A549 (cell line): ENCODE measurements at regions not wholly inside any gene's neighbourhood (a gene's known extent, or its start where the extent isn't known, plus 50 kb on each side); places are given as distances from the start of the nearest gene placed in this dataset.

Experiments used
- ATAC-seq, 2 experiments: fragments of 200-7000 bp in 1 of 2; fragments of >200 bp in 1 of 2; cut with Nextera tagmentation in 1 of 2; cut with Tn5 transposase in 1 of 2; 3 replicates each; pipeline versions ENCODE4 v1.8.0 to v1.9.1; 2018 to 2020; ENCODE audit warnings: mild to moderate bottlenecking in 1 of 2, moderate library complexity in 1 of 2
- CTCF ChIA-PET: fragments of 300-600 bp; sonication (Branson Sonifier 250); formaldehyde crosslinking; extraction: SDS; loops from one replicate; lab custom pipeline; 2021; ENCODE audit warnings: antibody characterized with exemption, inconsistent platforms; lab: Yijun Ruan, JAX
- POLR2A ChIA-PET: fragments of 350-600 bp; formaldehyde crosslinking; extraction: SDS; loops from one replicate; lab custom pipeline; 2021; ENCODE audit warnings: antibody characterized with exemption, inconsistent platforms; lab: Yijun Ruan, JAX
- DNase-seq, 2 experiments: peaks; one replicate each; pipeline versions ENCODE4 v3.0.0 to v3.0.0-alpha.2; 2011 to 2016; ENCODE audit warnings: low read depth in 1 of 2, low spot score in 1 of 2
- FAIRE-seq: peaks from 2 replicates; lab custom pipeline; 2011; peaks lifted over from hg19 to GRCh38; lab: Jason Lieb, UNC
- H3K27ac ChIP-seq, 2 experiments: fragments of >200 bp; sonication (Bioruptor Twin); formaldehyde crosslinking; 3 replicates each; pipeline ENCODE4 v1.5.1; 2016 to 2017
- H3K4me1 ChIP-seq: fragments of >200 bp; sonication (Bioruptor Twin); formaldehyde crosslinking; 3 replicates; pipeline ENCODE4 v1.6.1; 2016
- H3K4me2 ChIP-seq: fragments of >200 bp; sonication (Bioruptor Twin); formaldehyde crosslinking; 3 replicates; pipeline ENCODE4 v1.6.1; 2016
- H3K4me3 ChIP-seq: fragments of >200 bp; sonication (Bioruptor Twin); formaldehyde crosslinking; 3 replicates; pipeline ENCODE4 v1.5.1; 2016
- H3K9me3 ChIP-seq: fragments of >200 bp; sonication (Bioruptor Twin); formaldehyde crosslinking; 3 replicates; pipeline ENCODE4 v1.6.1; 2016
- CHD4 ChIP-seq: fragments of 200-600 bp; sonication (generic); IDR thresholded peaks from 2 replicates; pipeline ENCODE4 v1.6.1; 2016; ENCODE audit warnings: antibody characterized with exemption, mild to moderate bottlenecking, borderline replicate concordance
- CTCF ChIP-seq: fragments of >200 bp; sonication (Bioruptor Twin); formaldehyde crosslinking; IDR thresholded peaks from 3 replicates; pipeline ENCODE4 v1.5.1; 2016
- E2F6 ChIP-seq: IDR thresholded peaks from 2 replicates; pipeline ENCODE4 v1.6.1; 2012; ENCODE audit warnings: low read depth, borderline replicate concordance
- EHMT2 ChIP-seq: fragments of 200-600 bp; sonication (generic); IDR thresholded peaks from 2 replicates; pipeline ENCODE4 v1.6.1; 2016; ENCODE audit warnings: antibody characterized with exemption, low read depth, mild to moderate bottlenecking, moderate library complexity
- ELK1 ChIP-seq: fragments of 150-350 bp; IDR thresholded peaks from 2 replicates; pipeline ENCODE4 v1.6.1; 2014; ENCODE audit warnings: low read depth, mild to moderate bottlenecking, low read length
- EP300 ChIP-seq, 2 experiments: fragments of >200 bp; sonication (Bioruptor Twin); formaldehyde crosslinking; IDR thresholded peaks; 2 replicates in 1 of 2; 3 replicates in 1 of 2; pipeline ENCODE4 v1.6.1; 2016 to 2017
- FOSL2 ChIP-seq, 2 experiments: fragments of 450-650 bp in 1 of 2; fragments of >200 bp in 1 of 2; sonication (Bioruptor Twin) in 1 of 2; formaldehyde crosslinking; IDR thresholded peaks; 2 replicates each; pipeline versions ENCODE4 v1.5.0 to v1.6.1; 2016 to 2020; ENCODE audit warnings: mild to moderate bottlenecking in 1 of 2, moderate library complexity in 1 of 2
- GATA3 ChIP-seq: IDR thresholded peaks from 2 replicates; pipeline ENCODE4 v1.6.1; 2012; ENCODE audit warnings: borderline replicate concordance
- JUN ChIP-seq, 2 experiments: fragments of >200 bp; sonication (Bioruptor Twin); formaldehyde crosslinking; IDR thresholded peaks; 2 replicates in 1 of 2; 3 replicates in 1 of 2; pipeline ENCODE4 v1.6.1; 2016 to 2017
- KDM1A ChIP-seq: fragments of 200-600 bp; sonication (generic); IDR thresholded peaks from 2 replicates; pipeline ENCODE4 v1.6.1; 2016; ENCODE audit warnings: low read depth, mild to moderate bottlenecking
- NFE2L2 ChIP-seq: fragments of 150-350 bp; conservative IDR thresholded peaks from 2 replicates; pipeline ENCODE4 v1.6.1; 2014; ENCODE audit warnings: low read length
- PBX3 ChIP-seq: IDR thresholded peaks from 2 replicates; pipeline ENCODE4 v1.6.1; 2012
- POLR2A ChIP-seq: IDR thresholded peaks from 2 replicates; pipeline ENCODE4 v1.6.1; 2012; ENCODE audit warnings: mild to moderate bottlenecking, low read length
- RAD21 ChIP-seq, 2 experiments: fragments of >200 bp in 1 of 2; sonication (Bioruptor Twin) in 1 of 2; formaldehyde crosslinking in 1 of 2; IDR thresholded peaks in 1 of 2; conservative IDR thresholded peaks in 1 of 2; 2 replicates in 1 of 2; 3 replicates in 1 of 2; pipeline ENCODE4 v1.6.1; 2012 to 2018; ENCODE audit warnings: inconsistent platforms in 1 of 2
- RCOR1 ChIP-seq: fragments of 150-350 bp; IDR thresholded peaks from 2 replicates; pipeline ENCODE4 v1.6.1; 2014; ENCODE audit warnings: antibody characterized with exemption, low read length, low read depth
- REST ChIP-seq: fragments of 200-600 bp; sonication (generic); IDR thresholded peaks from 2 replicates; pipeline ENCODE4 v1.6.1; 2016; ENCODE audit warnings: antibody characterized with exemption, mild to moderate bottlenecking, moderate library complexity
- SREBF2 ChIP-seq: fragments of 450-650 bp; IDR thresholded peaks from 2 replicates; pipeline ENCODE4 v1.6.1; 2014; ENCODE audit warnings: mild to moderate bottlenecking, moderate library complexity
- WGBS: methylation state at CpG from one replicate; pipeline ENCODE4 v1.1.6; 2017; ENCODE audit errors: missing lambda C conversion rate; 5-methylcytosine and 5-hydroxymethylcytosine counted together

GRCh38 chr5:92849756-92850155 lies 731.3 kb downstream of the NR2F1-AS1 start:
- DNase-seq, result no peak
- no peak for ATAC-seq
- Histone ChIP-seq H3K4me3 (no peak overlapping the region), H3K4me2 (no peak overlapping the region), H3K27ac (no peak overlapping the region), H3K4me1 (no peaks in the 10 kb centered on the region), H3K9me3 (no peaks in the 10 kb centered on the region)
- FAIRE-seq, result no peak
- TF ChIP-seq KDM1A, result no peak
- TF ChIP-seq NFE2L2, result no peak
- TF ChIP-seq FOSL2 (IDR thresholded peaks at IDR 0.05), result no peak
- TF ChIP-seq FOSL2 (CRISPR knock-in tag; IDR thresholded peaks at IDR 0.05), result no peak
- no peak for TF ChIP-seq POLR2A
- no peak for TF ChIP-seq REST
- TF ChIP-seq RCOR1, result no peak
- ChIA-PET POLR2A (no interaction called here), CTCF (no interaction called here)

GRCh38 chr5:92841604-92842155 lies 739.3 kb downstream of the NR2F1-AS1 start:
- WGBS, result 89% methylated on average over 5 of the region's 5 CpGs
- DNase-seq (no peak), FAIRE-seq (peak; percentile 28), ATAC-seq (no peak)
- ChIA-PET POLR2A (no interaction called here), CTCF (no interaction called here)
- Histone ChIP-seq H3K27ac (no peak overlapping the region), H3K4me1 (peaks cover 10% of the 10 kb centered on the region; the same call in 1 of the 3 replicates), H3K9me3 (no peaks in the 10 kb centered on the region), H3K4me3 (no peak overlapping the region), H3K4me2 (no peak overlapping the region)
- no peak for TF ChIP-seq CTCF
- no peak for TF ChIP-seq EHMT2
- TF ChIP-seq JUN (IDR thresholded peaks at IDR 0.05), result no peak
- no peak for TF ChIP-seq GATA3
- TF ChIP-seq CHD4, result no peak
- no peak for TF ChIP-seq RAD21 (conservative IDR thresholded peaks at IDR 0.05 in 1 of 2, IDR thresholded peaks at IDR 0.05 in 1 of 2)
- no peak for TF ChIP-seq PBX3
- TF ChIP-seq E2F6, result no peak
- TF ChIP-seq SREBF2, result no peak
- TF ChIP-seq EP300 (IDR thresholded peaks at IDR 0.05), result no peak
- TF ChIP-seq ELK1, result no peak
